ENCODE measurements at regions not wholly inside any gene's neighbourhood (a gene's known extent, or its start where the extent isn't known, plus 50 kb on each side); places are given as distances from the start of the nearest gene placed in this dataset.

GRCh38 chr6:164006459-164006858, 591.9 kb downstream of the QKI start:
- FAIRE-seq = no peak

- no peak for FAIRE-seq
These were observed 590.6 kb downstream of the QKI start for GRCh38 chr6:164005004-164005711.

- FAIRE-seq = no peak
These were observed 585.8 kb downstream of the QKI start for GRCh38 chr6:164000276-164000675.

GRCh38 chr6:163999475-164000125, 585.1 kb downstream of the QKI start:
- FAIRE-seq = no peak

GRCh38 chr6:163998496-163998895, 584.0 kb downstream of the QKI start:
- no peak for FAIRE-seq

- FAIRE-seq = no peak
These were observed 582.0 kb downstream of the QKI start for GRCh38 chr6:163996491-163996890.

GRCh38 chr6:163994566-163994965, 580.0 kb downstream of the QKI start:
- no peak for FAIRE-seq

GRCh38 chr6:163992701-163993100, 578.2 kb downstream of the QKI start:
- no peak for FAIRE-seq

GRCh38 chr6:163992056-163992455, 577.5 kb downstream of the QKI start:
- FAIRE-seq = no peak

GRCh38 chr6:163991321-163991720, 576.8 kb downstream of the QKI start:
- FAIRE-seq = no peak

GRCh38 chr6:163986313-163986712, 571.8 kb downstream of the QKI start:
- no peak for FAIRE-seq

- FAIRE-seq = no peak
These were observed 571.2 kb downstream of the QKI start for GRCh38 chr6:163985710-163986109.

- no peak for FAIRE-seq
These were observed 570.5 kb downstream of the QKI start for GRCh38 chr6:163985040-163985439.

- FAIRE-seq = no peak
These were observed 569.8 kb downstream of the QKI start for GRCh38 chr6:163984124-163984936.

GRCh38 chr6:163983679-163984078, 569.2 kb downstream of the QKI start:
- FAIRE-seq = no peak

- no peak for FAIRE-seq
These were observed 559.8 kb downstream of the QKI start for GRCh38 chr6:163974322-163974721.

GRCh38 chr6:163971841-163972838, 557.6 kb downstream of the QKI start:
- no peak for FAIRE-seq

- no peak for FAIRE-seq
These were observed 556.5 kb downstream of the QKI start for GRCh38 chr6:163970846-163971564.

GRCh38 chr6:163965426-163966348, 551.2 kb downstream of the QKI start:
- no peak for FAIRE-seq

GRCh38 chr6:163964789-163965188, 550.3 kb downstream of the QKI start:
- FAIRE-seq = no peak

Measured in G401.6 (cell line).